D721Med (cell line): ENCODE measurements at regions not wholly inside any gene's neighbourhood (a gene's known extent, or its start where the extent isn't known, plus 50 kb on each side); places are given as distances from the start of the nearest gene placed in this dataset.

Experiments used
- DNase-seq: peaks from one replicate; pipeline ENCODE4 v3.0.0; 2011; ENCODE audit warnings: low spot score; ENCODE audit not compliant: insufficient read length
- FAIRE-seq: peaks from 2 replicates; lab custom pipeline; 2011; peaks lifted over from hg19 to GRCh38; lab: Jason Lieb, UNC
- TF ChIP-seq, protein P1 (sequence below): IDR thresholded peaks from 2 replicates; pipeline ENCODE4 v1.5.1; 2012; ENCODE audit warnings: mild to moderate bottlenecking, control low read depth; ENCODE audit not compliant: insufficient read depth; ENCODE audit errors: missing control alignments

DNA sequence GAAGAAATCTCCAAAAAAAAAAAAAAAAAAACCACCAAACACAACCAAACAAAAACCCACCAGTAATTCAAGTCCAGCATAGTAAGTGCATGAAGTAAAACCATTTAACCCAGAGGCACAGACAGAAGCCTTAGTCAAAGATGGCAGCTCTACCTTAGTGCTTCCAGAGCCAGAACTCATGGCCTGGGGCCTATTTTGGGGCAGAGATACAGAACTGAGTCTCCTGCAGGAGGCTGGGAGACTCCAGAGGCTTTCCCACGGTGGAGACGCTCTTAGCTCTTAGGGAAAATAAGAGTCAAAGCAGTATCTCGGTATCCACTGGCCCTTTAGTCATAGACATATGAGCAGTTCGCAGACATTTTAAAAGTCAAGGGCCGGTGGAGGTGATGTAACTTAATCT lies 129.5 kb downstream of the GPX5 start:
- TF ChIP-seq, protein P1, sequence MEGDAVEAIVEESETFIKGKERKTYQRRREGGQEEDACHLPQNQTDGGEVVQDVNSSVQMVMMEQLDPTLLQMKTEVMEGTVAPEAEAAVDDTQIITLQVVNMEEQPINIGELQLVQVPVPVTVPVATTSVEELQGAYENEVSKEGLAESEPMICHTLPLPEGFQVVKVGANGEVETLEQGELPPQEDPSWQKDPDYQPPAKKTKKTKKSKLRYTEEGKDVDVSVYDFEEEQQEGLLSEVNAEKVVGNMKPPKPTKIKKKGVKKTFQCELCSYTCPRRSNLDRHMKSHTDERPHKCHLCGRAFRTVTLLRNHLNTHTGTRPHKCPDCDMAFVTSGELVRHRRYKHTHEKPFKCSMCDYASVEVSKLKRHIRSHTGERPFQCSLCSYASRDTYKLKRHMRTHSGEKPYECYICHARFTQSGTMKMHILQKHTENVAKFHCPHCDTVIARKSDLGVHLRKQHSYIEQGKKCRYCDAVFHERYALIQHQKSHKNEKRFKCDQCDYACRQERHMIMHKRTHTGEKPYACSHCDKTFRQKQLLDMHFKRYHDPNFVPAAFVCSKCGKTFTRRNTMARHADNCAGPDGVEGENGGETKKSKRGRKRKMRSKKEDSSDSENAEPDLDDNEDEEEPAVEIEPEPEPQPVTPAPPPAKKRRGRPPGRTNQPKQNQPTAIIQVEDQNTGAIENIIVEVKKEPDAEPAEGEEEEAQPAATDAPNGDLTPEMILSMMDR, result no peak
- DNase-seq (no peak), FAIRE-seq (no peak)

DNA sequence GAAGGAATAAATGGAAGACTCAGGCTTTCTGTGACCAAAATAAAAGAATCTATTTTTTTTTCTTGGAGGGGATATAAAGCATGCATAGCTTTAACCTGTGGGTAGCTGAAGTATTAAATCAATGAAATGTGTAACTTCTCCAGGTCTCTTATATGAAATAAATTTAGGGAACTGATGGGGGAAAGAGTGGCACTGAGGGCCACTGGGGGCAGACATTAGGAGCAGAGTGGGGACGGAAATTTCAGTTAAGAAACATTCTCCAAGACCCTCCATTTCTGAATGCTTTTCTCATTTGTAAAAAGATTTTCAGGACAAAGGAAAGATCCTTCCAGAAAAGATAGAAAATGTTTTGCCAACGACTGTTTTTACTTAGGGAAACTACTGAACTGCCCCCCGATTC lies 131.0 kb downstream of the GPX5 start:
- FAIRE-seq, result no peak
- TF ChIP-seq, protein P1, result no peak
- DNase-seq, result no peak

DNA sequence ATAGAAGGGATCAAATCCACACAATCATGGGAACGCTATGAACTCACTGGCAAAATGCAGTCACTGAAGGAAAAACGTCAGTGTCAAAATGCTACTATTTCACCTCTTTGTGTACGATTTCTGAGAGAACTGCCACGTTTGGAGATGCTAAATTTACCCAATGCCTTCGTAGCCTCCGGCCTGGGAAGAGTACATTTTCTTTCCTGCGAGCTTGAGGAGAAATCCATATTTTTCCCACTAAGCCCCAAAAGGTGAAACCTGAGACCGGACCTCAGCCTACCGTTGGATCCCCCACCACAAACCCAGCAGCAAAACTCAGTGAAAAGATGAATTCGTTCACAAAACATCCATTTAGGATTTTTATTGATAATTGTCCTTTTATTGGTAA lies 131.7 kb downstream of the GPX5 start:
- FAIRE-seq, result no peak
- DNase-seq, result no peak
- TF ChIP-seq, protein P1, result no peak

DNA sequence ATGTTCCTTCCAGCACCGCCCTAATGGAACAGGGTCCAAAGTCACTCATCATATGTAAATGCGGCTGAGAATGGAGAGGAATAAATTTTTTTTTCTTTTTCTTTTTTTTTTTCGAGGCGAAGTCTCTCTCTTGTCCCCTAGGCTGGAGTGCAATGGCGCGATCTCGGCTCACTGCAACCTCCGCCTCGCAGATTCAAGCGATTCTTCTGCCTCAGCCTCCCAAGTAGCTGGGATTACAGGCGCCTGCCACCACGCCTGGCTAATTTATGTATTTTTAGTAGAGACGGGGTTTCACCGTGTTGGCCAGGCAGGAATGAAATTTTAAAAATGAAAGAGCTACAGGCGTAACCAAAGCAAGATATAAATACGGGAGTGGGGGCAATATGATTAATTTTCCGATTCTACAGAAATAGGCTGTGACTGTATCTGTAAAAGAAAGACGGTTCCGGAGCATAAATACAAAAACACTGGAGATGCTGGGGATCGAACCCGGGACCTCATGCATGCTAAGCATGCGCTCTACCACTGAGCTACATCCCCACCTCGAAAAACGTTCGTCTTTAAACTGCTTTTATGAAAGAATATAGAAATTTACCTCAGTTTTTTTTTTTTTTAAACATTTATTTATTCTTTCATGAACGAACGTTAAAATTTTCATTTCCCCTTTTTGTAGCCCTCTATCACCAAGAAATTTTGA lies 132.2 kb downstream of the GPX5 start:
- no peak for FAIRE-seq

DNA sequence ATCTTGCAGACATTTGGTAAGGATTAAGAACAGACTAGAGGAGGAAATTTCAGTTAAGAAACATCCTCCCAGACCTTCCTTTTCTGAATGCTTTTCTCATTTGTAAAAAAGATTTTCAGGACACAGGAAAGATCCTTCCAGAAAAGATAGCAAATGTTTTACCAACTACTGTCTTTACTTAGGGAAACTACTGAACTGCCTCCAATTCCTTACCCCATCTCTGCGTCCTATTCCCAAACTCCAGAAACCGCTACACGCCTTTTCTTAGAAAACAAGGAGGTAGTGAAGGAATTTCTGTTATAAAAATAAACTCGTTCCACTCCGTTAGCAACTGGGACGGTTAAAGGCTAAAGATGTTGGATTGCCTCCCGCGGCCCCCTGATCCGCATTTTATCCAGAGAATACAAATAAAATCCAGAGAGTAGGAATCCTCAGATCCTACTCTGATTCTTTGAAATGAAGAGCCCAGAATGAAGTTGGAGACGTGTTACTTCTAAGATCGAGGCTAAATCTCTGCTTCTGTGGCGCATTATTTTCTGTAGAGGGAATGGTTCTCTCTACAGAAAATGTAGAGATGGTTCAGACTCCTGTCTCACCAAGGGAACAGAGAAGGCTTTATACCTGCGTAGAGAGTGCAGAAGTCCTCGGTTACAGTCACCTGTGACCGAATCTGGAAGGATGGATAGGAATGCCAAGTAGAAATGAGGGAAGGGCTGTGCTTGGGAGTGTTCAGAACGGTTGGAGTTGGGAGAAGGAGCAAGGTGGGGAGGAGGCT lies 133.0 kb downstream of the GPX5 start:
- FAIRE-seq (peak; percentile 55), DNase-seq (no peak)
- TF ChIP-seq, protein P1, result no peak

More for the DNA sequence above, 132.2 kb downstream of the GPX5 start:
- TF ChIP-seq, protein P1, result no peak
- DNase-seq, result no peak

DNA sequence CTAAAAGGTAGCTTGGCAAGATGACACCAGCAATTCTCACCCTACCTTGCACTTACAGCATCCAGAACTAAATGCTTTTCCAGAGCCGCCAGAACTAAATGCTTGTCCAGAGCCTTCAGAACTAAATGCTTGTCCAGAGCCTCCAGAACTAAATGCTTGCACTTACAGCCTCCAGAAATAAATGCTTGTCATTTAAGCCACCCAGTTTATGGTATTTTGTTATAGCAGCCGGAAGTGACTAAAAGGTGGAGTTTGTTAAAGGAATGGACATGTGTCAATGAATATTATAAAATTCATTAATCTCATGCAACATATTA lies 133.5 kb downstream of the GPX5 start:
- TF ChIP-seq, protein P1, result no peak
- DNase-seq, result no peak
- FAIRE-seq, result no peak
